HepG2 (cell line): ENCODE measurements at regions not wholly inside any gene's neighbourhood (a gene's known extent, or its start where the extent isn't known, plus 50 kb on each side); places are given as distances from the start of the nearest gene placed in this dataset.

Experiments
- ATAC-seq: fragments of 200-7000 bp; cut with Tn5 transposase; 3 replicates; pipeline ENCODE4 v1.9.1; 2020; ENCODE audit warnings: mild to moderate bottlenecking, moderate library complexity
- BruUV-seq: library from RNA; stranded (reverse); fragments of 400-500 nt; replicated peaks from 2 replicates; lab custom pipeline; 2021; lab: Mats Ljungman, UMichigan
- CTCF ChIA-PET: fragments of 300-600 bp; formaldehyde crosslinking; extraction: SDS; loops from one replicate; lab custom pipeline; 2021; ENCODE audit warnings: low total read pairs, inconsistent platforms, low intra/inter-chr PET ratio; lab: Yijun Ruan, JAX
- POLR2A ChIA-PET: fragments of 350-600 bp; sonication (Branson Sonifier 250); formaldehyde crosslinking; loops from one replicate; lab custom pipeline; 2020; ENCODE audit warnings: antibody characterized with exemption, inconsistent platforms; lab: Yijun Ruan, JAX
- DNase-seq: peaks from one replicate; pipeline ENCODE4 v3.0.0-alpha.2; 2015; ENCODE audit warnings: low spot score
- FAIRE-seq: peaks from 3 replicates; lab custom pipeline; 2011; peaks lifted over from hg19 to GRCh38; lab: Jason Lieb, UNC
- H2AFZ ChIP-seq: one replicate; pipeline ENCODE4 v1.6.1; 2011; ENCODE audit warnings: low read length, inconsistent platforms
- H3K27ac ChIP-seq: fragments of 300-600 bp; 3 replicates; pipeline ENCODE4 v1.8.0; 2011; ENCODE audit warnings: mixed run types, mild to moderate bottlenecking, mixed read lengths, low read length, inconsistent platforms; ENCODE audit not compliant: insufficient read depth; ENCODE audit errors: extremely low read length
- H3K27me3 ChIP-seq, 2 experiments: fragments of 200-600 bp in 1 of 2; 2 replicates in 1 of 2; 3 replicates in 1 of 2; pipeline versions ENCODE4 v1.6.0 to v1.8.0; 2011; ENCODE audit warnings: low read length in 2 of 2, mild to moderate bottlenecking in 2 of 2, moderate library complexity in 2 of 2, inconsistent platforms in 1 of 2; ENCODE audit not compliant: insufficient read depth in 2 of 2, control insufficient read depth in 1 of 2
- H3K36me3 ChIP-seq, 2 experiments: fragments of 200-600 bp in 1 of 2; replicated peaks in 1 of 2; 2 replicates in 1 of 2; 3 replicates in 1 of 2; pipeline versions ENCODE4 v1.5.1 to v1.8.0; 2011; ENCODE audit warnings: low read length in 2 of 2, inconsistent platforms in 1 of 2; ENCODE audit not compliant: insufficient read depth in 2 of 2, control insufficient read depth in 1 of 2
- H3K4me1 ChIP-seq: 2 replicates; pipeline ENCODE4 v1.5.1; 2012; ENCODE audit warnings: low read length, inconsistent platforms; ENCODE audit not compliant: insufficient read depth
- H3K4me2 ChIP-seq: 2 replicates; pipeline ENCODE4 v1.6.0; 2011; ENCODE audit warnings: low read depth, low read length, inconsistent platforms
- H3K4me3 ChIP-seq, 3 experiments: fragments of 200-600 bp in 1 of 3; sonication (generic), shearing (Covaris generic) in 1 of 3; replicated peaks in 1 of 3; 2 replicates each; pipeline ENCODE4 v1.5.1; 2011 to 2016; ENCODE audit warnings: low read length in 3 of 3, inconsistent platforms in 2 of 3, low read depth in 2 of 3, mild to moderate bottlenecking in 2 of 3, control low read depth in 1 of 3, mixed read lengths in 1 of 3; ENCODE audit not compliant: insufficient read depth in 1 of 3
- H3K79me2 ChIP-seq: one replicate; pipeline ENCODE4 v1.6.1; 2011; ENCODE audit warnings: low read length, inconsistent platforms; ENCODE audit not compliant: insufficient read depth
- H3K9ac ChIP-seq: 2 replicates; pipeline ENCODE4 v1.6.0; 2011; ENCODE audit warnings: mild to moderate bottlenecking, low read depth, low read length, inconsistent platforms; ENCODE audit not compliant: insufficient read depth
- H3K9me3 ChIP-seq: 2 replicates; pipeline ENCODE4 v1.5.1; 2012; ENCODE audit warnings: mild to moderate bottlenecking, low read length
- H4K20me1 ChIP-seq: 2 replicates; pipeline ENCODE4 v1.6.0; 2011; ENCODE audit warnings: inconsistent platforms, mild to moderate bottlenecking, low read length, moderate library complexity; ENCODE audit not compliant: insufficient read depth
- ADNP ChIP-seq: sonication (generic); formaldehyde crosslinking; IDR thresholded peaks from 2 replicates; pipeline ENCODE4 v1.4.0; 2020; ENCODE audit warnings: missing genetic modification reagents
- ARNT2 ChIP-seq: sonication (generic); formaldehyde crosslinking; IDR thresholded peaks from 2 replicates; pipeline ENCODE4 v1.8.0; 2022; ENCODE audit warnings: mild to moderate bottlenecking, low read depth, missing genetic modification reagents, moderate library complexity
- EZH2 ChIP-seq: conservative IDR thresholded peaks from 2 replicates; pipeline ENCODE4 v1.6.1; 2012; ENCODE audit warnings: mild to moderate bottlenecking, low read depth, low read length, moderate library complexity
- FOXO4 ChIP-seq: sonication (generic); formaldehyde crosslinking; conservative IDR thresholded peaks from 2 replicates; pipeline ENCODE4 v1.8.1; 2023; ENCODE audit warnings: missing genetic modification reagents
- HDAC1 ChIP-seq: sonication (generic); formaldehyde crosslinking; IDR thresholded peaks from 2 replicates; pipeline ENCODE4 v1.5.1; 2020; ENCODE audit warnings: mild to moderate bottlenecking, missing genetic modification reagents
- HMGA1 ChIP-seq: sonication (generic); formaldehyde crosslinking; conservative IDR thresholded peaks from 2 replicates; pipeline ENCODE4 v1.4.0; 2020; ENCODE audit warnings: missing genetic modification reagents
- IRF2 ChIP-seq: IDR thresholded peaks from 2 replicates; pipeline ENCODE4 v1.6.1; 2018; ENCODE audit warnings: missing genetic modification reagents, missing compliant biosample characterization
- KDM5B ChIP-seq: sonication (generic); formaldehyde crosslinking; IDR thresholded peaks from 2 replicates; pipeline ENCODE4 v1.4.0; 2020; ENCODE audit warnings: missing genetic modification reagents, mild to moderate bottlenecking, borderline replicate concordance
- KLF16 ChIP-seq, 2 experiments: sonication (generic) in 1 of 2; formaldehyde crosslinking in 1 of 2; IDR thresholded peaks; 2 replicates each; pipeline versions ENCODE4 v1.6.1 to v1.8.0; 2016 to 2023; ENCODE audit warnings: missing genetic modification reagents in 2 of 2, missing compliant biosample characterization in 1 of 2
- MTA1 ChIP-seq: sonication (generic); formaldehyde crosslinking; IDR thresholded peaks from 2 replicates; pipeline ENCODE4 v1.4.0; 2020; ENCODE audit warnings: missing genetic modification reagents, mild to moderate bottlenecking, borderline replicate concordance
- NCOA1 ChIP-seq: sonication (generic); formaldehyde crosslinking; IDR thresholded peaks from 2 replicates; pipeline ENCODE4 v1.9.0; 2021; ENCODE audit warnings: missing genetic modification reagents
- NFATC3 ChIP-seq: sonication (generic); formaldehyde crosslinking; IDR thresholded peaks from 2 replicates; pipeline ENCODE4 v1.5.1; 2020; ENCODE audit warnings: mild to moderate bottlenecking, missing genetic modification reagents
- NKX3-1 ChIP-seq: sonication (generic); formaldehyde crosslinking; IDR thresholded peaks from 2 replicates; pipeline ENCODE4 v1.5.0; 2020; ENCODE audit warnings: missing genetic modification reagents
- ZNF260 ChIP-seq: sonication (generic); formaldehyde crosslinking; IDR thresholded peaks from 2 replicates; pipeline ENCODE4 v1.4.0; 2020; ENCODE audit warnings: missing genetic modification reagents, low read depth, mild to moderate bottlenecking, borderline replicate concordance
- ZNF350 ChIP-seq: sonication (generic); formaldehyde crosslinking; IDR thresholded peaks from 2 replicates; pipeline ENCODE4 v1.4.0; 2020; ENCODE audit warnings: mild to moderate bottlenecking, low read depth, missing genetic modification reagents, borderline replicate concordance
- ZNF362 ChIP-seq: sonication (generic); formaldehyde crosslinking; IDR thresholded peaks from 2 replicates; pipeline ENCODE4 v1.4.0; 2020; ENCODE audit warnings: missing genetic modification reagents, mild to moderate bottlenecking, borderline replicate concordance
- ZNF367 ChIP-seq: sonication (generic); formaldehyde crosslinking; IDR thresholded peaks from 2 replicates; pipeline ENCODE4 v1.4.0; 2020; ENCODE audit warnings: missing genetic modification reagents, borderline replicate concordance
- ZNF501 ChIP-seq: sonication (generic); formaldehyde crosslinking; IDR thresholded peaks from 2 replicates; pipeline ENCODE4 v1.5.1; 2020; ENCODE audit warnings: mild to moderate bottlenecking, moderate library complexity, missing genetic modification reagents
- ZNF597 ChIP-seq: sonication (generic); formaldehyde crosslinking; IDR thresholded peaks from 2 replicates; pipeline ENCODE4 v1.5.0; 2020; ENCODE audit warnings: missing genetic modification reagents
- ZNF687 ChIP-seq: sonication (generic); formaldehyde crosslinking; IDR thresholded peaks from 2 replicates; pipeline ENCODE4 v1.5.1; 2020; ENCODE audit warnings: mild to moderate bottlenecking, missing genetic modification reagents, moderate library complexity
- WGBS: methylation state at CpG from one replicate; pipeline ENCODE4 v1.1.6; 2017; ENCODE audit warnings: low lambda C conversion rate; 5-methylcytosine and 5-hydroxymethylcytosine counted together
- in situ Hi-C: cut with HindIII; loops from 2 replicates; pipeline ENCODE4 v1.10.0; 2017; ENCODE audit warnings: low pct_unique_long_range_greater_than_20kb; ENCODE audit not compliant: extremely low pct_ligation_motif_present
- intact Hi-C: fragments of 100-400 bp; cut with micrococcal nuclease; formaldehyde crosslinking; loops from one replicate; pipeline ENCODE4 v1.10.0; 2022; ENCODE audit not compliant: unreplicated experiment

- Histone ChIP-seq H3K4me3 (no peak overlapping the region), H3K79me2 (no peaks in the 10 kb centered on the region), H3K27ac (no peak overlapping the region), H3K36me3 (no peaks in the 10 kb centered on the region), H3K9ac (no peak overlapping the region), H3K27me3 (peaks cover 0 to 39% of the 10 kb centered on the region in 2 experiments; a peak in 2 of 5 replicates), H3K4me2 (no peak overlapping the region), H4K20me1 (no peaks in the 10 kb centered on the region), H3K9me3 (no peaks in the 10 kb centered on the region), H3K4me1 (no peaks in the 10 kb centered on the region), H2AFZ (no peak overlapping the region)
- TF ChIP-seq HDAC1 (no peak), ZNF260 (CRISPR knock-in tag) (no peak), EZH2 (no peak), ZNF501 (no peak), ZNF350 (CRISPR knock-in tag) (no peak), ZNF687 (CRISPR knock-in tag) (no peak), ARNT2 (CRISPR knock-in tag) (no peak), NKX3-1 (CRISPR knock-in tag) (no peak), NCOA1 (CRISPR knock-in tag) (no peak), HMGA1 (CRISPR knock-in tag) (no peak), KDM5B (CRISPR knock-in tag) (no peak), ZNF367 (CRISPR knock-in tag) (no peak), MTA1 (CRISPR knock-in tag) (no peak), NFATC3 (no peak), IRF2 (CRISPR knock-in tag) (no peak), KLF16 (CRISPR knock-in tag; IDR thresholded peaks at IDR 0.05) (no peak), FOXO4 (no peak), ZNF597 (CRISPR knock-in tag) (no peak), ADNP (no peak), ZNF362 (CRISPR knock-in tag) (no peak)
- CTCF ChIA-PET = no interaction called here
- WGBS = 10% methylated on average over 4 of the region's 4 CpGs
- intact Hi-C loops = no loop called here
- in situ Hi-C loops = no loop called here
- DNase-seq (no peak), ATAC-seq (no peak), FAIRE-seq (no peak)
- POLR2A ChIA-PET = no interaction called here
- BruUV-seq = no TSS peak
Measured at GRCh38 chr2:206213514-206213845, 53.8 kb downstream of the EEF1B2 start.
